IMR-90 (cell line): ENCODE measurements at regions not wholly inside any gene's neighbourhood (a gene's known extent, or its start where the extent isn't known, plus 50 kb on each side); places are given as distances from the start of the nearest gene placed in this dataset.

Experiments used
- CTCF ChIP-seq: conservative IDR thresholded peaks from 2 replicates; pipeline ENCODE4 v1.5.1; 2012; ENCODE audit warnings: mild to moderate bottlenecking, low read depth, low read length, improper control_type of control experiment
- FOS ChIP-seq: fragments of 150-350 bp; IDR thresholded peaks from 2 replicates; pipeline ENCODE4 v1.6.1; 2016; ENCODE audit warnings: low read depth, low read length
- NFE2L2 ChIP-seq: fragments of 150-350 bp; IDR thresholded peaks from 2 replicates; pipeline ENCODE4 v1.6.1; 2016; ENCODE audit warnings: low read depth, mild to moderate bottlenecking, low read length
- POLR2A ChIP-seq: IDR thresholded peaks from 2 replicates; pipeline ENCODE4 v1.6.1; 2012; ENCODE audit warnings: mild to moderate bottlenecking, low read depth, low read length
- SMC3 ChIP-seq: fragments of 150-350 bp; IDR thresholded peaks from 2 replicates; pipeline ENCODE4 v1.6.1; 2016; ENCODE audit warnings: low read depth, mild to moderate bottlenecking, antibody characterized with exemption, low read length, moderate library complexity
- USF2 ChIP-seq: fragments of 150-350 bp; IDR thresholded peaks from 2 replicates; pipeline ENCODE4 v1.6.1; 2017; ENCODE audit warnings: mild to moderate bottlenecking, antibody characterized with exemption, low read length, low read depth

GRCh38 chr10:53699231-53699630 lies 926.6 kb upstream of the MBL2 start:
- no peak for TF ChIP-seq POLR2A
- TF ChIP-seq FOS: no peak
- no peak for TF ChIP-seq CTCF
- TF ChIP-seq SMC3: no peak
- no peak for TF ChIP-seq USF2
- TF ChIP-seq NFE2L2: no peak
